Mammary epithelial cell (primary cell): ENCODE measurements at regions not wholly inside any gene's neighbourhood (a gene's known extent, or its start where the extent isn't known, plus 50 kb on each side); places are given as distances from the start of the nearest gene placed in this dataset.

ENCODE experiments used
- CTCF ChIP-seq, 2 donors: IDR thresholded peaks in 1 of 2; conservative IDR thresholded peaks in 1 of 2; 2 replicates each; pipeline ENCODE4 v1.5.1; 2011 to 2012; ENCODE audit warnings: inconsistent platforms in 2 of 2, low read length in 2 of 2, mild to moderate bottlenecking in 2 of 2, control low read depth in 1 of 2, low read depth in 1 of 2; ENCODE audit not compliant: insufficient read depth in 1 of 2; ENCODE audit errors: extremely low read depth in 1 of 2
- EZH2 ChIP-seq: IDR thresholded peaks from 2 replicates; pipeline ENCODE4 v1.6.1; 2012; ENCODE audit warnings: low read length, inconsistent platforms, borderline replicate concordance

- TF ChIP-seq CTCF (conservative IDR thresholded peaks at IDR 0.05 in 1 of 2, IDR thresholded peaks at IDR 0.05 in 1 of 2; ENCODE audit: extremely low read depth in 1 of 2, insufficient read depth in 1 of 2, low read depth in 1 of 2, low read length in 2 of 2) (no peak), EZH2 (no peak)
These were observed 672.7 kb downstream of the ZEB2 start for GRCh38 chr2:143847257-143847656.
